ENCODE measurements at regions not wholly inside any gene's neighbourhood (a gene's known extent, or its start where the extent isn't known, plus 50 kb on each side); places are given as distances from the start of the nearest gene placed in this dataset.

DNA sequence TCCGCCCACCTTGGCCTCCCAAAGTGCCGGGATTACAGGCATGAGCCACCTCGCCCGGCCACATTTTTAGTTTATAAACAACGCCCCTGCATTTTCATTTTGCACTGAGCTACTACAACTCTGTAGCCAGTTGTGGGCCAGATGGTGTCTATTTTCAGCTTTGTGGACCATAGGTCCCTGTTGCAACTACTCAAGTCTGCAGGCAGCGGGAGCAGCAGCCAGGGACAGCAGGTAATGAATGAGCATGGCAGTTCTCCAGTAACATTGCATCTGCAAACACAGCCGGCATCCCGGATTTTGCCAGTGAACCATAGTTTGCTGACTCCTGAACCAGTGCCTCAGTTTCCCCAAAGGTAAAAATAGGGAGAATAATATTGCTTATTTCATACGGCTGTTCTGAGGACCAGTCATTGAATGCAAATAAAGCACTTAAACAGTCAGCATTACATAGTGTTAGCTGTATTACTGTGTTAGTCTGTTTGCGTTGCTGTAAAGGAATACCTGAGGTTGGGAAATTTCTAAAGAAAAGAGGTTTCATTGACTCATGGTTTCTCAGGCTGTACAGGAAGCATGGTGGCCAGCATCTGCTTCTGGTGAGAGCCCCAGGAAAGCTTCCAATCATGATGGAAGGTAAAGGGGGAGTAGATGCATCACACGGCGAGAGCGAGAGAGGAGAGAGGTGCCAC lies 65.5 kb upstream of the SLC45A1 start:
- Histone ChIP-seq H3K36me3 (no peaks in the 10 kb centered on the region), H3K9me3 (no peaks in the 10 kb centered on the region), H3K4me3 (no peak overlapping the region), H3K27me3 (no peaks in the 10 kb centered on the region), H3K27ac (no peak overlapping the region), H3K4me1 (peaks cover 0 to 5% (median 4%) of the 10 kb centered on the region in 3 donors)
- FAIRE-seq: no peak
- WGBS, 2 donors: 77 to 79% methylated on average over 13 of the region's 13 CpGs
- intact Hi-C loops (cut with DNase I): no loop called here
- ATAC-seq: peak in 3 of 4 donors; percentile 31 to 76 (median 61)
- TF ChIP-seq, protein P1, sequence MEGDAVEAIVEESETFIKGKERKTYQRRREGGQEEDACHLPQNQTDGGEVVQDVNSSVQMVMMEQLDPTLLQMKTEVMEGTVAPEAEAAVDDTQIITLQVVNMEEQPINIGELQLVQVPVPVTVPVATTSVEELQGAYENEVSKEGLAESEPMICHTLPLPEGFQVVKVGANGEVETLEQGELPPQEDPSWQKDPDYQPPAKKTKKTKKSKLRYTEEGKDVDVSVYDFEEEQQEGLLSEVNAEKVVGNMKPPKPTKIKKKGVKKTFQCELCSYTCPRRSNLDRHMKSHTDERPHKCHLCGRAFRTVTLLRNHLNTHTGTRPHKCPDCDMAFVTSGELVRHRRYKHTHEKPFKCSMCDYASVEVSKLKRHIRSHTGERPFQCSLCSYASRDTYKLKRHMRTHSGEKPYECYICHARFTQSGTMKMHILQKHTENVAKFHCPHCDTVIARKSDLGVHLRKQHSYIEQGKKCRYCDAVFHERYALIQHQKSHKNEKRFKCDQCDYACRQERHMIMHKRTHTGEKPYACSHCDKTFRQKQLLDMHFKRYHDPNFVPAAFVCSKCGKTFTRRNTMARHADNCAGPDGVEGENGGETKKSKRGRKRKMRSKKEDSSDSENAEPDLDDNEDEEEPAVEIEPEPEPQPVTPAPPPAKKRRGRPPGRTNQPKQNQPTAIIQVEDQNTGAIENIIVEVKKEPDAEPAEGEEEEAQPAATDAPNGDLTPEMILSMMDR (IDR thresholded peaks at IDR 0.05): no peak
- DNase-seq: no peak

DNA sequence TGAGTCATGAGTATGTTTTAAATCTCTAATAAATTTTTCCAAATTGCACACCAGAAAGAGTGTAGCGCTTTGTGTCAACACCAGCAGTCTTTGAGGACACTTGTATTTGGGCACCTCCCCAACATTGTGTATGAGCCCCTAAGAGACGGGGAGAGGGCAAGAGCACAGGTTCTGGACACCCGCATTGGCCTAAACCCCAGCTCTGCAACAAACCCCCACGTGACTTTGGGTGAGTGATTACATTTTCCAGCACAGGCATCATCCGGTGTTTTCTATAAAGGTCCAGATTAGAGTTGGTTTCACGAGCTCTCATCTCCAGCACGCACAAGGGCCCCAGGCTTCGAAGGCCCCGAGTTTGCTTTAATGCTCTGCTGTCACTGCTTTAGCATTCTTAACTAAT lies 66.3 kb upstream of the SLC45A1 start:
- no peak overlapping the region for H3K4me3 ChIP-seq

DNA sequence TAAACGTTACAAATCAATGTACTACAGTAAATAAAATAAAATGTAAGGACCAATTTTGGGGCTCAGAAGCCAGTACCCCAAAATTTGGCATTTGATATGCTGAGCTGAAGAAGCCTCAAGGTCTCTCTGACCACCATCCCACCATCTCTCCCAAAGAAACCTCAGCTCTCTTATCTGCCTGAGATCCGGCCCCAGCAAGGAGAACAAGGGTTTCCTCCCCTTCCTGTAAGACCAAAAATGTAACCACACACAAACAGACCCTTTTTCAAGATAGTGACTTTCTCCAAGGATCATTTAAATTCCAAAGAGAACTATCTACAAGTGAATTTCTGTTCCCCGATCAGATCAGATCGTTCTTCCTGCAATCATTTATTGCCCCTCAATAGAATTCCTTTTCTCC lies 68.1 kb upstream of the SLC45A1 start:
- FAIRE-seq (no peak), ATAC-seq (no peak), DNase-seq (no peak)
- no peaks in the 10 kb centered on the region for H3K36me3 ChIP-seq
- no peaks in the 10 kb centered on the region for H3K4me1 ChIP-seq
- TF ChIP-seq, protein P1 (IDR thresholded peaks at IDR 0.05): no peak
- no peak overlapping the region for H3K4me3 ChIP-seq
- H3K27me3 ChIP-seq: no peaks in the 10 kb centered on the region
- no peak overlapping the region for H3K27ac ChIP-seq
- WGBS, 2 donors: 61 to 65% methylated on average over 4 of the region's 4 CpGs
- H3K9me3 ChIP-seq: no peaks in the 10 kb centered on the region
- intact Hi-C loops (cut with DNase I): no loop called here

More for the DNA sequence above, 66.3 kb upstream of the SLC45A1 start:
- Histone ChIP-seq H3K4me1 (peaks cover 0 to 5% (median 0%) of the 10 kb centered on the region in 3 donors), H3K27ac (no peak overlapping the region), H3K36me3 (no peaks in the 10 kb centered on the region), H3K27me3 (no peaks in the 10 kb centered on the region), H3K9me3 (no peaks in the 10 kb centered on the region)
- TF ChIP-seq, protein P1 (IDR thresholded peaks at IDR 0.05): no peak
- FAIRE-seq (no peak), ATAC-seq (peak in 1 of 4 donors; percentile 21), DNase-seq (no peak)
- WGBS, 2 donors: 90 to 93% methylated on average over 9 of the region's 9 CpGs
- intact Hi-C loops (cut with DNase I): no loop called here

DNA sequence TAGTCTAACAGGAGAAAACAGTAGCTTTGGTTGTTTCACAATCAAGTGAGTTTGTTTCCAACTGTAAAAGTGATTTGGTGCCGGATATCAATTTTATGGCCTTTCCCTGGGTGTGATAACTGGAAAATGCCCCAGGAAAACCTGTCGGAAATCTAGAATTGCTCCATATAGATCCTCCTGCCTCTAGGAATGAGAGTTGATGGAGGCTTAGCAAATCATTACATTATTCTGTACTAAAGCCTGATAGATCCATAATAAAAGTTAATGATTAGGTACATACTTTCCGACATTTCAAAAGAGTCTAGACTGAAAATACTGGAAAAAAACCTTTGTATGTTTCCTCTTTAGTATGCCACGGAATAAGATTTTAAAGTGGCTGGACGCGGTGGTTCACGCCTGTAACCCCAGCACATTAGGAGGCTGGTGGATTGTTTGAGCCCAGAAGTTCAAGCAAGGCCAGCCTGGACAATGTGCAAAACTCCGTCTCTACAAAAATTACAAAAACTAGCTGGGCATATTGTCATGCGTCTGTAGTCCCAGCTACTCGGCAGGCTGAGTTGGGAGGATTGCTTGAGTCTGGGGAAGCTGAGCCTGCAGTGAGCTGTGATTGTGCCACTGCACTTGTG lies 70.0 kb upstream of the SLC45A1 start:
- Histone ChIP-seq H3K4me1 (no peaks in the 10 kb centered on the region), H3K27me3 (no peaks in the 10 kb centered on the region), H3K27ac (peak overlapping the region in 2 of 4 donors; percentile 56 to 62), H3K9me3 (no peaks in the 10 kb centered on the region), H3K36me3 (no peaks in the 10 kb centered on the region), H3K4me3 (no peak overlapping the region)
- TF ChIP-seq, protein P1 (IDR thresholded peaks at IDR 0.05): no peak
- DNase-seq: no peak
- peak; percentile 75 for FAIRE-seq
- whole genome bisulfite sequencing, 2 donors: 59 to 76% methylated on average over 10 of the region's 10 CpGs
- intact Hi-C loops (cut with DNase I): no loop called here
- ATAC-seq: peak in 3 of 4 donors; percentile 46 to 62 (median 50)

DNA sequence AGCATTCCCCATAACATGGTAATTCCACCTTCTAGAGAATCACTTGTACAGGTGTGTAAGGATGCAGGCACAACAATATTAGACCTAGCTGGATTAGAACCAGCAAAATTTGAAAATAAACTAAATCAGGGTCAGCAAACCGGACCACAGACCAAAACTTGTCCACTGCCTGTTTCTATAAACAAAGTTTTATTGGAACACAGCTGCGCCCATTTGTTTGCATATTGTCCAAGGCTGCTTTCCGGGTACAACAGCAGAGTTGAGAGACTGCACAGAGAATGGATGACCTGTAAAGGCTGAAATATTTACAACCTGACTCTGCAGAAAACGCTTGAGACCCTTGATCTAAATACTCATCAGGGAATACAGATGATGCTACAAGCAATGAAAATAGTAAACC lies 73.6 kb upstream of the SLC45A1 start:
- H3K4me1 ChIP-seq: no peaks in the 10 kb centered on the region
- intact Hi-C loops (cut with DNase I): no loop called here
- no peak overlapping the region for H3K27ac ChIP-seq
- DNase-seq (no peak), ATAC-seq (no peak), FAIRE-seq (no peak)
- H3K36me3 ChIP-seq: no peaks in the 10 kb centered on the region
- TF ChIP-seq, protein P1 (IDR thresholded peaks at IDR 0.05): no peak
- H3K27me3 ChIP-seq: no peaks in the 10 kb centered on the region
- WGBS, 2 donors: 75 to 86% methylated on average over 4 of the region's 4 CpGs
- H3K4me3 ChIP-seq: no peak overlapping the region
- H3K9me3 ChIP-seq: no peaks in the 10 kb centered on the region

Data from pancreas (tissue), 10 donors.